Body of pancreas (tissue), 4 donors: ENCODE measurements at regions not wholly inside any gene's neighbourhood (a gene's known extent, or its start where the extent isn't known, plus 50 kb on each side); places are given as distances from the start of the nearest gene placed in this dataset.

Source experiments
- CTCF ChIP-seq, 7 experiments: fragments of 450-650 bp in 4 of 7; fragments of 200-600 bp in 3 of 7; sonication (generic) in 3 of 7; IDR thresholded peaks; one replicate each; pipeline ENCODE4 v1.5.1; 2016 to 2019; ENCODE audit warnings: antibody characterized with exemption in 7 of 7
- POLR2A ChIP-seq, 3 donors: fragments of 450-650 bp; IDR thresholded peaks; one replicate each; pipeline ENCODE4 v1.6.1; 2016; ENCODE audit warnings: antibody characterized with exemption in 3 of 3, mild to moderate bottlenecking in 2 of 3

- TF ChIP-seq CTCF (IDR thresholded peaks at IDR 0.05) (no peak), POLR2A (IDR thresholded peaks at IDR 0.05) (no peak)
Measured at GRCh38 chr11:106503901-106504300, 426.4 kb downstream of the AASDHPPT start.
